Memory B cell (primary cell): ENCODE measurements at regions not wholly inside any gene's neighbourhood (a gene's known extent, or its start where the extent isn't known, plus 50 kb on each side); places are given as distances from the start of the nearest gene placed in this dataset.

Source experiments
- ATAC-seq: fragments of 150-1000 bp; cut with Tn5 transposase; 2 replicates; pipeline ENCODE4 v1.10.0; 2021; ENCODE audit warnings: low read depth, mild to moderate bottlenecking, moderate library complexity
- DNase-seq, 2 donors: peaks; one replicate each; pipeline ENCODE4 v3.0.0; 2022; ENCODE audit warnings: low spot score in 2 of 2
- H3K27ac Mint-ChIP-seq: one replicate; pipeline ENCODE4 v1.8.0; 2022; ENCODE audit warnings: mild to moderate bottlenecking, moderate library complexity, mixed read lengths
- H3K27me3 Mint-ChIP-seq: one replicate; pipeline ENCODE4 v1.8.0; 2022; ENCODE audit warnings: mixed read lengths
- H3K36me3 Mint-ChIP-seq: one replicate; pipeline ENCODE4 v1.8.0; 2022; ENCODE audit warnings: mild to moderate bottlenecking, mixed read lengths
- H3K4me1 Mint-ChIP-seq: one replicate; pipeline ENCODE4 v1.8.0; 2022; ENCODE audit warnings: mixed read lengths
- H3K4me3 Mint-ChIP-seq: one replicate; pipeline ENCODE4 v1.8.0; 2022; ENCODE audit warnings: mild to moderate bottlenecking, moderate library complexity, mixed read lengths
- H3K9me3 Mint-ChIP-seq: one replicate; pipeline ENCODE4 v1.8.0; 2022; ENCODE audit warnings: mixed read lengths

GRCh38 chr13:84651705-84652104 is 769.4 kb upstream of the SLITRK1 start:
- no peak overlapping the region for H3K27ac Mint-ChIP-seq
- no peaks in the 10 kb centered on the region for H3K27me3 Mint-ChIP-seq
- DNase-seq: no peak
- ATAC-seq: no peak
- peaks cover 1% of the 10 kb centered on the region for H3K9me3 Mint-ChIP-seq
- no peaks in the 10 kb centered on the region for H3K4me1 Mint-ChIP-seq
- no peaks in the 10 kb centered on the region for H3K36me3 Mint-ChIP-seq
- no peak overlapping the region for H3K4me3 Mint-ChIP-seq

- ATAC-seq (no peak), DNase-seq (no peak)
- Mint-ChIP-seq H3K9me3 (peaks cover 1% of the 10 kb centered on the region), H3K27me3 (no peaks in the 10 kb centered on the region), H3K4me1 (no peaks in the 10 kb centered on the region), H3K4me3 (no peak overlapping the region), H3K36me3 (no peaks in the 10 kb centered on the region), H3K27ac (no peak overlapping the region)
These were observed 769.0 kb upstream of the SLITRK1 start for GRCh38 chr13:84651288-84651687.

DNA sequence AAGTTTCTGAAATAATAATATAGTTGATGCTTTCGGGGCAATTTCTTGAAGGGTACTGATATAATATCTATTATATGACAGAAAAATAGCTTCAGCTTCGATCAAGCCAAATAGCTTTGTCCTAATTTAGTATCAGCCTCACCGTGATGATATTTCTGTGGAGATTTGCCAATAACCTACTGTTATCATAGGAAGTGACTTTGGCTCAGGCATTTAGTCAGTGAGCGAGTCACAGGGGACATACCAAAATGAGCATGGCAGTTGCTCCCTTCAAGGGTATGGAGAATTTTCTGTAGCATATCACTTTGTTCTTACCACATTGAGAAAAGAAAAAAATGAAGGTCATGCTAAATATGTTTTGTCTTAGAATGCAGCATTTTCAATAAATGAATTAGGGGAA is 767.6 kb upstream of the SLITRK1 start:
- no peaks in the 10 kb centered on the region for H3K9me3 Mint-ChIP-seq
- ATAC-seq (no peak), DNase-seq (no peak)
- no peaks in the 10 kb centered on the region for H3K36me3 Mint-ChIP-seq
- no peaks in the 10 kb centered on the region for H3K4me1 Mint-ChIP-seq
- H3K4me3 Mint-ChIP-seq: no peak overlapping the region
- no peaks in the 10 kb centered on the region for H3K27me3 Mint-ChIP-seq
- H3K27ac Mint-ChIP-seq: no peak overlapping the region

DNA sequence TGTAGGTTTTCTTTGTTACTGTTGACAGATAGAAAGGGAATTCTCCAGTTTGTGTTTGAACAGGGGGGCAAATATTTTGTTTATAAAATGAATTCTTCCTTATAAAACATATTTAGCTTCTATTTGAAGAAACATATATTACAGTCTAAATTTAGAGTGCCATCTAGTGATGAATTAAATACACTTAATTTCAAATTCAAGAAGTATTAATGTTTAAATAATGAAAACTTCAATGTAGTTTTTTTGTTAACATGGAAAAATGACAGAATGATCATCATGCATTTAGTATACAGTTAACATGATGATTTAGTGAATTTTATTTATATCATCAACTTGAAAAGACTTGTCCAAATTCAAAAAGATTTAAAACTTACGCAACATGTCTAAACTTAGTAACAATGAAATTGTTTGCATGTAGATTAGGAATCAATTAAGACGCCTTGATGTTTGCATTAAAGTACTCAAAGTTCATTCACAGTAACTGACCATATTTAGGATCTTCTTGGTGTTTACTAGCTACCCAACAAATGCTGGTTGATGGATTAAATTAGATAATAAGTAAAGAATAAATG is 765.9 kb upstream of the SLITRK1 start:
- peaks cover 1% of the 10 kb centered on the region for H3K9me3 Mint-ChIP-seq
- no peak for ATAC-seq
- no peak for DNase-seq
- no peaks in the 10 kb centered on the region for H3K4me1 Mint-ChIP-seq
- H3K36me3 Mint-ChIP-seq: no peaks in the 10 kb centered on the region
- H3K27me3 Mint-ChIP-seq: no peaks in the 10 kb centered on the region
- no peak overlapping the region for H3K4me3 Mint-ChIP-seq
- no peak overlapping the region for H3K27ac Mint-ChIP-seq

DNA sequence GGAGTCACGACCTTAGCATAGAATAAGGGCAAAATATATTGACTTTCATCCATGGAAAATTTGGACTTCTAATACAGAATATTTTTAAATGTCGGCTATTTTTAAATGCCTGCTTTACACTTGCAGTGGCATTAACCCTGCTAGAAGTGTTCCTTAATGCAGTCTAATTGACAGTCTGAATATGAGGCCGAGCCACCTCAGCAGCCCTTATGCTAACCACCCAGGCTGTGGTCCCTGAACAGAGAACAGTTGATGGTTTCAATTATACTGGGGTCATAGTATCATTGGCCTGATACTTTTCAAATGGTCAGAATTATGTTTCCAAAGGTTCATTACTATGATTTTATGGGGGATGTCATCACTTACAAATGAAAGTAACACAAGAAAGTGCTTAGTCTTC is 764.7 kb upstream of the SLITRK1 start:
- no peaks in the 10 kb centered on the region for H3K4me1 Mint-ChIP-seq
- H3K4me3 Mint-ChIP-seq: no peak overlapping the region
- peaks cover 1% of the 10 kb centered on the region for H3K9me3 Mint-ChIP-seq
- H3K36me3 Mint-ChIP-seq: no peaks in the 10 kb centered on the region
- no peaks in the 10 kb centered on the region for H3K27me3 Mint-ChIP-seq
- H3K27ac Mint-ChIP-seq: no peak overlapping the region
- ATAC-seq (no peak), DNase-seq (no peak)

GRCh38 chr13:84645196-84646012 is 763.1 kb upstream of the SLITRK1 start:
- DNase-seq (no peak), ATAC-seq (no peak)
- H3K36me3 Mint-ChIP-seq: no peaks in the 10 kb centered on the region
- H3K9me3 Mint-ChIP-seq: peaks cover 5% of the 10 kb centered on the region
- H3K4me1 Mint-ChIP-seq: no peaks in the 10 kb centered on the region
- no peak overlapping the region for H3K27ac Mint-ChIP-seq
- no peaks in the 10 kb centered on the region for H3K27me3 Mint-ChIP-seq
- no peak overlapping the region for H3K4me3 Mint-ChIP-seq

- peaks cover 13% of the 10 kb centered on the region for H3K9me3 Mint-ChIP-seq
- H3K4me1 Mint-ChIP-seq: no peaks in the 10 kb centered on the region
- DNase-seq (no peak), ATAC-seq (no peak)
- H3K27me3 Mint-ChIP-seq: no peaks in the 10 kb centered on the region
- H3K27ac Mint-ChIP-seq: no peak overlapping the region
- H3K4me3 Mint-ChIP-seq: no peak overlapping the region
- H3K36me3 Mint-ChIP-seq: no peaks in the 10 kb centered on the region
These were observed 759.2 kb upstream of the SLITRK1 start for GRCh38 chr13:84641491-84641890.

GRCh38 chr13:84640691-84641090 is 758.4 kb upstream of the SLITRK1 start:
- DNase-seq: no peak
- Mint-ChIP-seq H3K4me1 (no peaks in the 10 kb centered on the region), H3K27ac (no peak overlapping the region), H3K27me3 (no peaks in the 10 kb centered on the region), H3K4me3 (no peak overlapping the region), H3K36me3 (no peaks in the 10 kb centered on the region), H3K9me3 (peaks cover 13% of the 10 kb centered on the region)
- no peak for ATAC-seq

DNA sequence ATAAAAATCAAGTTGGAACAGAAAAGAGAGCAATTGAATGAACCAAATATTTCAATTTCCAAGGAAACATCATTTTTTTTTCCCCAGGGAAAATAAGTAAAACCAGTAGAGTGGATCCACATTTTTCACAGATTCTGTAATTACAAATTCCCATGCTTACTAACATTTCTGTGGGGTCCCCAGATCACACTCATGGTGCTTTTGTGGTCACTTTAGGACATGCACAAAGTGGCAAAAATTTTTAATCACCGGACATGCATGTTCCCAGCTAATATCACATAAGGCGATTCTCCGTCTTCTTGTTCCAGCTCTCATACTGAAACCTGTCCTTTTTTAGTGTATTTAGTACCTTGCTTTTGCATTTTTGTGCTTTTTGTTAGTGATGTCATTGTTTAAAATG is 748.2 kb upstream of the SLITRK1 start:
- peaks cover 3% of the 10 kb centered on the region for H3K9me3 Mint-ChIP-seq
- no peak for ATAC-seq
- no peaks in the 10 kb centered on the region for H3K36me3 Mint-ChIP-seq
- H3K4me1 Mint-ChIP-seq: no peaks in the 10 kb centered on the region
- no peaks in the 10 kb centered on the region for H3K27me3 Mint-ChIP-seq
- no peak overlapping the region for H3K4me3 Mint-ChIP-seq
- DNase-seq: no peak
- no peak overlapping the region for H3K27ac Mint-ChIP-seq

DNA sequence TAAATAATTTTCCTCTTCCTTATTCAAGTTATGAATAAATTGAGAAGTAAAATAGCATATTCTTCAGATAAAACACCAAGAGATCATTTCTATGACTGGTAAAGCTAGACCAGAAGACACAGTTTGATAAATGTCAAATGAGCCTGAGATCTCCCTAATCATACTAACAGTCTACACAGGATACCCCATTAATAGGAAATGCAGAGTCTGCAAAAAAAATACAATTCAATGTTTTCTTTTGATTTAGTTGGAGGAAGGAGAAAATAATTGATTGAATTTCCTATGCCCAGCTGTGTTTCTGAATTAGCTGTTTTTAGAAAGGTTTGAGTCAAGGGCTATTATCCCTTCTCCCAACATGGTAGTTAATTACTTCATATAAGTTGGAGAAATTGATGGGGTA is 734.6 kb upstream of the SLITRK1 start:
- ATAC-seq: no peak
- H3K36me3 Mint-ChIP-seq: no peaks in the 10 kb centered on the region
- peaks cover 2% of the 10 kb centered on the region for H3K9me3 Mint-ChIP-seq
- no peak for DNase-seq
- H3K4me3 Mint-ChIP-seq: no peak overlapping the region
- no peaks in the 10 kb centered on the region for H3K27me3 Mint-ChIP-seq
- no peaks in the 10 kb centered on the region for H3K4me1 Mint-ChIP-seq
- no peak overlapping the region for H3K27ac Mint-ChIP-seq

DNA sequence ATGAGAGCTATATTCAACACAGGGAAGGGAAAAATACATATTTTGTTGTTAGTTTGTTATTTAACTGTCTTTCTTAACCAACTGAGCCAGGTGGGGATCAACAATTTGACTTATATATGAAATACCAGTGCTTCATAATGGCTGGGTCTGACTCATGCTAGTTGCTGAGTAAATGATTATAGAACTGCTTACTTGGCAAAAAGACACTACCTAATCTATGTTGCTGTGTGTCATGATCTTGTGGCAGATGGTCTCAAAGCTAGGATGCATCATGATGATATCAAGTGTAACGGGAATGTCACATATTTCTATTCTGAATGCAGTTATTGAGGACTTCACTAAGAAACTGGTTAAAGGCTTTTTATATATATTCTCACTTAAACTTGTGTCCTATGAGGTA is 727.4 kb upstream of the SLITRK1 start:
- no peak for ATAC-seq
- H3K4me1 Mint-ChIP-seq: no peaks in the 10 kb centered on the region
- H3K27ac Mint-ChIP-seq: no peak overlapping the region
- peaks cover 1% of the 10 kb centered on the region for H3K9me3 Mint-ChIP-seq
- H3K36me3 Mint-ChIP-seq: no peaks in the 10 kb centered on the region
- DNase-seq: no peak
- H3K4me3 Mint-ChIP-seq: no peak overlapping the region
- H3K27me3 Mint-ChIP-seq: no peaks in the 10 kb centered on the region

DNA sequence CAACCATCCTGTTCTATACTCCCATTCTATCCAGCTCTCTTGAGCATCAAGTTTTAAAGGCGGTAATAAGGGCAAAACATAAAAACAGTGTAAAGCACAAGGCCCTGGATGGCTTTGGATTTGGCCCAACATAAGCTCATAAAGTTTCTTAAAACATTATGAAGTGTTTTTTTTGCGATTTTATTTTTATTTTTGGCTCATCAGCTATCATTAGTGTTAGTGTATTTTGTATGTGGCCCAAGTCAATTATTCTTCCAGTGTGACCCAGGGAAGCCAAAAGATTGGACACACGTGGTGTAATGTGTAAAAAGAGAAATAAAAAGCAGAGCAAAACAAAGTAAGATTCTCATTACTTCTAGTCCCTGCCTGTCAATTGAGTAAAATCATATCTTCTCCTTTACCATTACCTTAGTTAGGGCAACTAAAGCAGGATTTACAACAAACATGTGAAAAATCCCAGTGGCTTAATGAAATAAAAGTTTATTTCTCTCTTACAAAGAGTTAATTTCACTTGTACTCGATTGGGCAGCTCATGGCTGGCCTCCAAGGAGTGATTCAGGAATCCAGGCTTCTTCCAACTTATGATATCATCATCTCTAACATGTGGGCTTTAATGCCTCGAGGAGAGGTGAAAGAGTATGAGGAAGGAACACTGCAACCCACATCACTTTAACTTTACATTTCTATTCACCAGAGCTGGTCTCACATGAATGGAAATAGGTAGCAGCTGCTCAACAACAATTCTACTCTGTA is 725.2 kb upstream of the SLITRK1 start:
- Mint-ChIP-seq H3K4me1 (no peaks in the 10 kb centered on the region), H3K36me3 (no peaks in the 10 kb centered on the region), H3K9me3 (peaks cover 3% of the 10 kb centered on the region), H3K27ac (no peak overlapping the region), H3K27me3 (no peaks in the 10 kb centered on the region), H3K4me3 (no peak overlapping the region)
- DNase-seq (no peak), ATAC-seq (no peak)

GRCh38 chr13:84606616-84607015 is 724.3 kb upstream of the SLITRK1 start:
- Mint-ChIP-seq H3K9me3 (peaks cover 3% of the 10 kb centered on the region), H3K27ac (no peak overlapping the region), H3K36me3 (no peaks in the 10 kb centered on the region), H3K4me1 (no peaks in the 10 kb centered on the region), H3K27me3 (no peaks in the 10 kb centered on the region), H3K4me3 (no peak overlapping the region)
- ATAC-seq (no peak), DNase-seq (no peak)

DNA sequence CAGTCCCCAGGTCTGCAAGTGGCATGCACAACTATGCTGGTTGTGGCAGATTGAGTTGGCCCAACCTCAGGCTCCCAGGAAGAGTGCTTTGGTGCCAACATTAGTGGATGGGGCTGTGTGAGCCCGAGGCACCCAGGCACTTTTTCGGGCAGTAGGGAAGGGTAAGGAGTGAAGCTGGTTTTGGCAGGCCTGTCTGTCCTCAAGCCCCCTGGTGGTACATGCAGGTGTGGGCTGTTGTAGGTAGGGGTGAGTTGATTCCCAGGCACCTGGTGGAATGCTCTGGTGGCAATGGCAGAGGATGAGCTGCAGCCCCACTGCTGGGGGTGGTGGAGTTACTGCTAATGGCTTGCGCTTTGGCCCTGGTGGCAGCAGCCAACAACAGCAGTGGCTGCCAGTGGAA is 723.7 kb upstream of the SLITRK1 start:
- H3K36me3 Mint-ChIP-seq: no peaks in the 10 kb centered on the region
- no peak overlapping the region for H3K4me3 Mint-ChIP-seq
- no peak for ATAC-seq
- H3K27me3 Mint-ChIP-seq: no peaks in the 10 kb centered on the region
- H3K27ac Mint-ChIP-seq: no peak overlapping the region
- H3K4me1 Mint-ChIP-seq: no peaks in the 10 kb centered on the region
- peaks cover 3% of the 10 kb centered on the region for H3K9me3 Mint-ChIP-seq
- DNase-seq: no peak
